ENCODE measurements at regions not wholly inside any gene's neighbourhood (a gene's known extent, or its start where the extent isn't known, plus 50 kb on each side); places are given as distances from the start of the nearest gene placed in this dataset.

GRCh38 chr20:23174821-23175220 is 88.7 kb upstream of the CD93 start:
- TF ChIP-seq CTCF (IDR thresholded peaks at IDR 0.05; ENCODE audit: control insufficient read depth, extremely low read depth, insufficient read depth): no peak
- no peak for DNase-seq (ENCODE audit: low read depth)
- H3K4me3 ChIP-seq (ENCODE audit: low read depth, low read length): no peak overlapping the region

- H3K4me3 ChIP-seq (ENCODE audit: low read depth, low read length): no peak overlapping the region
- TF ChIP-seq CTCF (IDR thresholded peaks at IDR 0.05; ENCODE audit: control insufficient read depth, extremely low read depth, insufficient read depth): no peak
- DNase-seq (ENCODE audit: low read depth): no peak
Measured at GRCh38 chr20:23167431-23167830, 81.3 kb upstream of the CD93 start.

- no peak for TF ChIP-seq CTCF (IDR thresholded peaks at IDR 0.05; ENCODE audit: control insufficient read depth, extremely low read depth, insufficient read depth)
- DNase-seq (ENCODE audit: low read depth): no peak
- no peak overlapping the region for H3K4me3 ChIP-seq (ENCODE audit: low read depth, low read length)
Measured at GRCh38 chr20:23166563-23166962, 80.4 kb upstream of the CD93 start.

GRCh38 chr20:23165964-23166363 is 79.8 kb upstream of the CD93 start:
- no peak for DNase-seq (ENCODE audit: low read depth)
- no peak for TF ChIP-seq CTCF (IDR thresholded peaks at IDR 0.05; ENCODE audit: control insufficient read depth, extremely low read depth, insufficient read depth)
- H3K4me3 ChIP-seq (ENCODE audit: low read depth, low read length): no peak overlapping the region

- no peak for DNase-seq (ENCODE audit: low read depth)
- TF ChIP-seq CTCF (IDR thresholded peaks at IDR 0.05; ENCODE audit: control insufficient read depth, extremely low read depth, insufficient read depth): no peak
- no peak overlapping the region for H3K4me3 ChIP-seq (ENCODE audit: low read depth, low read length)
Measured at GRCh38 chr20:23165307-23165750, 79.2 kb upstream of the CD93 start.

- DNase-seq (ENCODE audit: low read depth): no peak
- H3K4me3 ChIP-seq (ENCODE audit: low read depth, low read length): no peak overlapping the region
- no peak for TF ChIP-seq CTCF (IDR thresholded peaks at IDR 0.05; ENCODE audit: control insufficient read depth, extremely low read depth, insufficient read depth)
Measured at GRCh38 chr20:23164176-23164601, 78.1 kb upstream of the CD93 start.

DNA sequence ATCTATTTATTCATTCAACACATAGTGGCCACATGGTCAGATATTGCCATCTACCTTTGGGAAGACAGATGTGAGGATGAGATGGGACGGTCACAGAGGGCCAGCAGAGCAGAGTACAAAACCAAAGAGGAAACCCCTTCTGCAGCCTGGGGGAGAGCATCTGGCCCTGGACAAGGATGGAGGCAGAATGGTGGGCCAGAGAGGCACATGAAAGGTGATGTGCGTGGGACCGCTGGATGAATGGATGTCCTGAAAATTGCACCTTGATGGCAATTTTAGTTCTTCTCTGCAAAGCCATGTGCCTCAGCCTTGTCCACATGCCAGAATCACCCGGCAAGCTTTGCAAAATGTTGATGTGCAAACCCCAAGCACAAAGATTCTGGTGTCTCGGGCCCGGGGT is 77.4 kb upstream of the CD93 start:
- H3K4me3 ChIP-seq (ENCODE audit: low read depth, low read length): no peak overlapping the region
- DNase-seq (ENCODE audit: low read depth): no peak
- TF ChIP-seq CTCF (IDR thresholded peaks at IDR 0.05; ENCODE audit: control insufficient read depth, extremely low read depth, insufficient read depth): no peak

Measured in LNCaP clone FGC (cell line).